ENCODE measurements at regions not wholly inside any gene's neighbourhood (a gene's known extent, or its start where the extent isn't known, plus 50 kb on each side); places are given as distances from the start of the nearest gene placed in this dataset.

GRCh38 chr22:49444781-49445180, 382.9 kb downstream of the BRD1 start:
- no peaks in the 10 kb centered on the region for H3K4me1 ChIP-seq (ENCODE audit: control insufficient read depth in 1 of 2, extremely low read depth in 1 of 2, insufficient read depth in 2 of 2, low read length in 2 of 2)
- no peaks in the 10 kb centered on the region for H3K9me3 ChIP-seq
- no peak for ATAC-seq (replicated peaks in 1 of 4)
- Mint-ChIP-seq H3K27me3 (peaks cover 29 to 38% of the 10 kb centered on the region in 2 donors), H3K27ac (no peak overlapping the region), H3K36me3 (no peaks in the 10 kb centered on the region), H3K4me3 (no peak overlapping the region), H3K4me1 (no peaks in the 10 kb centered on the region), H3K9me3 (no peaks in the 10 kb centered on the region)
- no peak for DNase-seq
- CTCF ChIA-PET, result no interaction called here
- WGBS (ENCODE audit: insufficient coverage), result 76% methylated on average over 13 of the region's 14 CpGs
- POLR2A ChIA-PET, result interaction anchor here in 1 of 2 donors (0.7 kb wide), 1 partner anchor 10 kb away, joined by 3 read pairs; no protein-coding TSS in a partner anchor
- H3K27ac ChIP-seq (ENCODE audit: low read length), result no peak overlapping the region
- no peaks in the 10 kb centered on the region for H3K36me3 ChIP-seq (ENCODE audit: control insufficient read depth in 2 of 2, extremely low read depth in 1 of 2, insufficient read depth in 1 of 2, low read length in 1 of 2)
- H3K4me3 ChIP-seq (ENCODE audit: control insufficient read depth in 1 of 2, extremely low read depth in 1 of 2, low read length in 1 of 2), result no peak overlapping the region
- peaks cover 4 to 42% of the 10 kb centered on the region in 2 experiments for H3K27me3 ChIP-seq (replicated peaks in 1 of 2; ENCODE audit: control insufficient read depth in 2 of 2, extremely low read depth in 1 of 2, insufficient read depth in 2 of 2, low read length in 1 of 2)

GRCh38 chr22:49440931-49441330, 386.7 kb downstream of the BRD1 start:
- H3K9me3 Mint-ChIP-seq, result no peaks in the 10 kb centered on the region
- H3K27me3 Mint-ChIP-seq, result peaks cover 13 to 21% of the 10 kb centered on the region in 2 donors
- DNase-seq, result no peak
- ChIA-PET CTCF (no interaction called here), POLR2A (no interaction called here)
- Histone ChIP-seq H3K9me3 (no peaks in the 10 kb centered on the region), H3K4me3 (ENCODE audit: control insufficient read depth in 1 of 2, extremely low read depth in 1 of 2, low read length in 1 of 2) (no peak overlapping the region), H3K27ac (ENCODE audit: low read length) (no peak overlapping the region), H3K27me3 (replicated peaks in 1 of 2; ENCODE audit: control insufficient read depth in 2 of 2, extremely low read depth in 1 of 2, insufficient read depth in 2 of 2, low read length in 1 of 2) (peaks cover 0 to 22% of the 10 kb centered on the region in 2 experiments), H3K4me1 (ENCODE audit: control insufficient read depth in 1 of 2, extremely low read depth in 1 of 2, insufficient read depth in 2 of 2, low read length in 2 of 2) (no peaks in the 10 kb centered on the region), H3K36me3 (ENCODE audit: control insufficient read depth in 2 of 2, extremely low read depth in 1 of 2, insufficient read depth in 1 of 2, low read length in 1 of 2) (no peaks in the 10 kb centered on the region)
- no peak for ATAC-seq (replicated peaks in 1 of 4)
- H3K36me3 Mint-ChIP-seq, result no peaks in the 10 kb centered on the region
- H3K4me3 Mint-ChIP-seq, result no peak overlapping the region
- H3K27ac Mint-ChIP-seq, result no peak overlapping the region
- no peaks in the 10 kb centered on the region for H3K4me1 Mint-ChIP-seq
- WGBS (ENCODE audit: insufficient coverage), result 88% methylated on average over 9 of the region's 23 CpGs

DNA sequence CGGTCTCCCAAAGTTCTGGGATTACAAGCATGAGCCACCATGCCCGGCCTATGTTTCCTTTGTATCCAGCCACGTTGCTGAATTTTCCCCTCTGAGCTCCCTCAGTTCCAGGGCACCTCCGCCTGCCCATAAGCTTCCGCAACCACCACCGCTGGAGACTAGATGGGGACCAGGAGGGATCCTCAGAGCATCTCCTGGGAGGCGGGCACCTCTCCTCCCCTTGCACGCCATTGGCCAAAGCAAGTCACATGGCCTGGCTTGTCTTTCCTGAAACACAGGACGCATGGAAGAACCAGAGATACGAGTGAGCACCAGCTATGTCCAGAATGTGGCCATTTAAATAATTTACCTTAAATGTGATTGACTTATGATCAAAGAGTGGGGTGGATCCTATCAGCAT, 388.3 kb downstream of the BRD1 start:
- no peak for ATAC-seq (replicated peaks in 1 of 4)
- H3K4me1 Mint-ChIP-seq, result no peaks in the 10 kb centered on the region
- no peak overlapping the region for H3K27ac ChIP-seq (ENCODE audit: low read length)
- H3K36me3 ChIP-seq (ENCODE audit: control insufficient read depth in 2 of 2, extremely low read depth in 1 of 2, insufficient read depth in 1 of 2, low read length in 1 of 2), result no peaks in the 10 kb centered on the region
- no peaks in the 10 kb centered on the region for H3K4me1 ChIP-seq (ENCODE audit: control insufficient read depth in 1 of 2, extremely low read depth in 1 of 2, insufficient read depth in 2 of 2, low read length in 2 of 2)
- no peak overlapping the region for H3K4me3 Mint-ChIP-seq
- H3K9me3 Mint-ChIP-seq, result no peaks in the 10 kb centered on the region
- CTCF ChIA-PET, result interaction anchor here in 1 of 2 donors (0.6 kb wide), 1 partner anchor 783 kb away, joined by 3 read pairs; no protein-coding TSS in a partner anchor
- WGBS (ENCODE audit: insufficient coverage), result 91% methylated on average over 10 of the region's 10 CpGs
- H3K27me3 Mint-ChIP-seq, result peaks cover 10 to 13% of the 10 kb centered on the region in 2 donors
- H3K9me3 ChIP-seq, result no peaks in the 10 kb centered on the region
- POLR2A ChIA-PET, result no interaction called here
- H3K27ac Mint-ChIP-seq, result no peak overlapping the region
- H3K4me3 ChIP-seq (ENCODE audit: control insufficient read depth in 1 of 2, extremely low read depth in 1 of 2, low read length in 1 of 2), result no peak overlapping the region
- peaks cover 0 to 31% of the 10 kb centered on the region in 2 experiments for H3K27me3 ChIP-seq (replicated peaks in 1 of 2; ENCODE audit: control insufficient read depth in 2 of 2, extremely low read depth in 1 of 2, insufficient read depth in 2 of 2, low read length in 1 of 2)
- no peak for DNase-seq
- no peaks in the 10 kb centered on the region for H3K36me3 Mint-ChIP-seq

DNA sequence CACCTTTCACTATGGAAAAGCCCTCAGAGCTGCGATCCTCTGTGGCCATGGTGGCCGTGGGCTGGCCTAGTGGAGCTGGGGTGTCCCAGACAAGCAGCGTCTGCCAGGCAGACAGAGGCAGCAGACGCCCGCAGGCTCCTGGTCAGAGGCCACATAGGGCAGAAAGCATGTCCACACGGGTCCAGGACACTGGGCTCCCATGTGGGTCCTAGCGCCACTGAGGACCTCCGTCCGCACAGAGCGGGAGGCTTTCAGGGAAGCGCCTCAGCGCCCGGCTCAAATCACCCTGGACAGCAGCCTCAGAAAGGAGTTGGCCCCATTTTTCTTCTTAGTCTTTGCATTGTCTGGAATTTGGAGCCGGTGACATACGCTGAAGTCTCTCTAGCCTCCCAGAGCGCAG, 389.7 kb downstream of the BRD1 start:
- Mint-ChIP-seq H3K27me3 (peaks cover 6 to 19% of the 10 kb centered on the region in 2 donors), H3K4me1 (no peaks in the 10 kb centered on the region), H3K36me3 (no peaks in the 10 kb centered on the region), H3K27ac (no peak overlapping the region), H3K9me3 (no peaks in the 10 kb centered on the region), H3K4me3 (no peak overlapping the region)
- no peak for DNase-seq
- H3K4me3 ChIP-seq (ENCODE audit: control insufficient read depth in 1 of 2, extremely low read depth in 1 of 2, low read length in 1 of 2), result no peak overlapping the region
- H3K27ac ChIP-seq (ENCODE audit: low read length), result no peak overlapping the region
- H3K4me1 ChIP-seq (ENCODE audit: control insufficient read depth in 1 of 2, extremely low read depth in 1 of 2, insufficient read depth in 2 of 2, low read length in 2 of 2), result no peaks in the 10 kb centered on the region
- ChIA-PET POLR2A (no interaction called here), CTCF (no interaction called here)
- no peaks in the 10 kb centered on the region for H3K9me3 ChIP-seq
- no peaks in the 10 kb centered on the region for H3K36me3 ChIP-seq (ENCODE audit: control insufficient read depth in 2 of 2, extremely low read depth in 1 of 2, insufficient read depth in 1 of 2, low read length in 1 of 2)
- ATAC-seq (replicated peaks in 1 of 4), result no peak
- H3K27me3 ChIP-seq (replicated peaks in 1 of 2; ENCODE audit: control insufficient read depth in 2 of 2, extremely low read depth in 1 of 2, insufficient read depth in 2 of 2, low read length in 1 of 2), result peaks cover 0 to 45% of the 10 kb centered on the region in 2 experiments
- 88% methylated on average over 12 of the region's 16 CpGs for WGBS (ENCODE audit: insufficient coverage)

DNA sequence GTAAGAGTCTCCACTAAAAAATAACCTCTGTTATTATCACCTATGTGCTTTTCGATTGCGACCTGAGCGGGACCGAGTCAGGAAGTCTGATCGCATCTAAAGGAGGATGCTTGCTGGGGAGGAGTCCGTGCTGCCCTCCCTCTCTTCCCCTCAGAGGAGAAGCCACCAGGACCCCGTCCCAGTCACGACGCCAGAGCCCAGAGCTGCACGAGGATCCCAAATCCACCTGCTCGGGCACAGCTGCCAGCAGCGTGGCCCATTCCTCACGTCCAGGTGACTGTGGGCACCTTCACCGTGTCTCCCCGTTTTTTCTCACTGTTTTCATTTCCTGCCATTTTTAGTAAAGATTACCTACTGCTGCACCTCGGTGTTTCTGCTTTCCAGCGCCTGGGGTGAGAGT, 390.3 kb downstream of the BRD1 start:
- CTCF ChIA-PET, result no interaction called here
- no peak overlapping the region for H3K4me3 Mint-ChIP-seq
- WGBS (ENCODE audit: insufficient coverage), result 79% methylated on average over 13 of the region's 17 CpGs
- H3K4me1 Mint-ChIP-seq, result no peaks in the 10 kb centered on the region
- Histone ChIP-seq H3K36me3 (ENCODE audit: control insufficient read depth in 2 of 2, extremely low read depth in 1 of 2, insufficient read depth in 1 of 2, low read length in 1 of 2) (no peaks in the 10 kb centered on the region), H3K27ac (ENCODE audit: low read length) (no peak overlapping the region), H3K4me3 (ENCODE audit: control insufficient read depth in 1 of 2, extremely low read depth in 1 of 2, low read length in 1 of 2) (no peak overlapping the region), H3K4me1 (ENCODE audit: control insufficient read depth in 1 of 2, extremely low read depth in 1 of 2, insufficient read depth in 2 of 2, low read length in 2 of 2) (no peaks in the 10 kb centered on the region), H3K9me3 (no peaks in the 10 kb centered on the region), H3K27me3 (replicated peaks in 1 of 2; ENCODE audit: control insufficient read depth in 2 of 2, extremely low read depth in 1 of 2, insufficient read depth in 2 of 2, low read length in 1 of 2) (peaks cover 0 to 51% of the 10 kb centered on the region in 2 experiments)
- POLR2A ChIA-PET, result no interaction called here
- no peak for ATAC-seq (replicated peaks in 1 of 4)
- H3K36me3 Mint-ChIP-seq, result no peaks in the 10 kb centered on the region
- H3K27ac Mint-ChIP-seq, result no peak overlapping the region
- no peaks in the 10 kb centered on the region for H3K9me3 Mint-ChIP-seq
- H3K27me3 Mint-ChIP-seq, result peaks cover 4 to 19% of the 10 kb centered on the region in 2 donors
- no peak for DNase-seq

GRCh38 chr22:49436056-49436455, 391.6 kb downstream of the BRD1 start:
- DNase-seq, result no peak
- Mint-ChIP-seq H3K27ac (no peak overlapping the region), H3K4me1 (no peaks in the 10 kb centered on the region), H3K4me3 (no peak overlapping the region), H3K9me3 (no peaks in the 10 kb centered on the region), H3K27me3 (peaks cover 2 to 21% of the 10 kb centered on the region in 2 donors), H3K36me3 (no peaks in the 10 kb centered on the region)
- Histone ChIP-seq H3K36me3 (ENCODE audit: control insufficient read depth in 2 of 2, extremely low read depth in 1 of 2, insufficient read depth in 1 of 2, low read length in 1 of 2) (no peaks in the 10 kb centered on the region), H3K4me1 (ENCODE audit: control insufficient read depth in 1 of 2, extremely low read depth in 1 of 2, insufficient read depth in 2 of 2, low read length in 2 of 2) (no peaks in the 10 kb centered on the region), H3K9me3 (no peaks in the 10 kb centered on the region), H3K27ac (ENCODE audit: low read length) (no peak overlapping the region), H3K4me3 (ENCODE audit: control insufficient read depth in 1 of 2, extremely low read depth in 1 of 2, low read length in 1 of 2) (no peak overlapping the region), H3K27me3 (replicated peaks in 1 of 2; ENCODE audit: control insufficient read depth in 2 of 2, extremely low read depth in 1 of 2, insufficient read depth in 2 of 2, low read length in 1 of 2) (peaks cover 0 to 52% of the 10 kb centered on the region in 2 experiments)
- 82% methylated on average over 7 of the region's 11 CpGs for WGBS (ENCODE audit: insufficient coverage)
- CTCF ChIA-PET, result no interaction called here
- POLR2A ChIA-PET, result no interaction called here
- ATAC-seq (replicated peaks in 1 of 4), result no peak

GRCh38 chr22:49435596-49435995, 392.1 kb downstream of the BRD1 start:
- no peaks in the 10 kb centered on the region for H3K4me1 Mint-ChIP-seq
- Histone ChIP-seq H3K9me3 (no peaks in the 10 kb centered on the region), H3K27ac (ENCODE audit: low read length) (no peak overlapping the region), H3K4me3 (ENCODE audit: control insufficient read depth in 1 of 2, extremely low read depth in 1 of 2, low read length in 1 of 2) (no peak overlapping the region), H3K36me3 (ENCODE audit: control insufficient read depth in 2 of 2, extremely low read depth in 1 of 2, insufficient read depth in 1 of 2, low read length in 1 of 2) (no peaks in the 10 kb centered on the region), H3K4me1 (ENCODE audit: control insufficient read depth in 1 of 2, extremely low read depth in 1 of 2, insufficient read depth in 2 of 2, low read length in 2 of 2) (no peaks in the 10 kb centered on the region), H3K27me3 (replicated peaks in 1 of 2; ENCODE audit: control insufficient read depth in 2 of 2, extremely low read depth in 1 of 2, insufficient read depth in 2 of 2, low read length in 1 of 2) (peaks cover 0 to 49% of the 10 kb centered on the region in 2 experiments)
- CTCF ChIA-PET, result no interaction called here
- DNase-seq (no peak), ATAC-seq (replicated peaks in 1 of 4) (no peak)
- H3K27me3 Mint-ChIP-seq, result peaks cover 0 to 21% of the 10 kb centered on the region in 2 donors
- H3K27ac Mint-ChIP-seq, result no peak overlapping the region
- WGBS (ENCODE audit: insufficient coverage), result 74% methylated on average over 13 of the region's 13 CpGs
- H3K4me3 Mint-ChIP-seq, result no peak overlapping the region
- H3K9me3 Mint-ChIP-seq, result no peaks in the 10 kb centered on the region
- POLR2A ChIA-PET, result no interaction called here
- no peaks in the 10 kb centered on the region for H3K36me3 Mint-ChIP-seq

Data from T-cell (primary cell).